ENCODE measurements at regions not wholly inside any gene's neighbourhood (a gene's known extent, or its start where the extent isn't known, plus 50 kb on each side); places are given as distances from the start of the nearest gene placed in this dataset.

DNA sequence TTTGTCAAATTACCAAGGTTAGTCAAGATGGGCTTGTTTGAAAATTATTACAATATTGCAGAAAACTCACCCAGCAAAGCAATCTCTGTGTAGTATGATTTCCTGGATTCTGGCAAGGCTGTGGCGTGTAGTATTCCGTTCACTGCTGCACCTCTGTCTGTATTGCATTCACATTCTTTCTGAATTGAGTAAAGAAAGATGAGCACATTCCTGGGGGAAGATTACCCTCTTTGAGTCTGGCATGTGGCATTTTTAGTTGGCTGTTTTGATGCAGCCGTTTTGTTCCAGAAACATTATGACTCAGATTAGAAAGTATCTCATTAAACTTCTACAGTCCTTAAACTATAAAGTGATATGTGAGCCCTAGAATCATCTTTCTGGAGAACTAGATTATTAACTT is 197.7 kb downstream of the TENT4A start:
- DNase-seq (ENCODE audit: insufficient read length, low spot score) (no peak), FAIRE-seq (no peak)

GRCh38 chr5:6914347-6914746 is 201.1 kb downstream of the TENT4A start:
- DNase-seq (ENCODE audit: insufficient read length, low spot score) (no peak), FAIRE-seq (no peak)

- FAIRE-seq (no peak), DNase-seq (ENCODE audit: insufficient read length, low spot score) (no peak)
Observed at GRCh38 chr5:6915574-6915973, 202.3 kb downstream of the TENT4A start.

DNA sequence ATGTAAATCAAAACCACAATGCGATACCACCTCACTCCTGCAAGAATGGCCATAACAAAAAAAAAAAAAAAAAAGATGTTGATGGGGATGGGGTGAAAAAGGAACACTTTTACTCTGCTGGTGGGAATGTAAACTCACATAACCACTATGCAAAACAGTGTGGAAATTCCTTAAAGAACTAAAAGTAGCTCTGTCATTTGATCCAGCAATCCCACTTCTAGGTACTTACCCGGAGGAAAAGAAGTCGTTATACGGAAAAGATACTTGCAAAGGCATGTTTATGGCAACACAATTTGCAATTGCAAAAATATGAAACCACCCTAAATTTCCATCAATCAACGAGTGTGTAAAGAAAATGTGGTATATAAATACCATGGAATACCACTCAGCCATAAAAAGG is 205.0 kb downstream of the TENT4A start:
- DNase-seq (ENCODE audit: insufficient read length, low spot score), result no peak
- FAIRE-seq, result no peak

- no peak for FAIRE-seq
- no peak for DNase-seq (ENCODE audit: insufficient read length, low spot score)
Observed at GRCh38 chr5:6920628-6921256, 207.5 kb downstream of the TENT4A start.

GRCh38 chr5:6926491-6927038 is 213.3 kb downstream of the TENT4A start:
- no peak for FAIRE-seq
- DNase-seq (ENCODE audit: insufficient read length, low spot score), result no peak

DNA sequence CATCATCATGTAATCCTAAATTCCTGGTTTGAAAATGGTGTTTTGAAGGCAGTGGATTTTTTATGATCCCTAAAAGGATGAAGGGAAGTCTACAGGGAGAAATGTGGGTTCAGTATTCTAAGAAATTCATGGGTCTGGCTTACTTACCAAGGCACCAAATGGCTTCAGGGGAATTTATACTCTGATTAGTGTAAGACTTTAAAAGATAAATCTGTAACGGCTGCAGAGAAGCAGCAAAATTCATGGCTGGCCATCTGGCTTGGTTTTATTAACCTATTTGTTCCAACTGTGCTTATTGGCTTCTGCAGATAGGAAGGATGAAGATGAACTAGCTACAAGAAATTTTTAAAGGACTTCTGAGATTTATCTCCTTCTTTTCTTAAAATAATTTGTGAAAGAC is 222.8 kb downstream of the TENT4A start:
- FAIRE-seq, result no peak
- no peak for DNase-seq (ENCODE audit: insufficient read length, low spot score)

- FAIRE-seq, result no peak
- DNase-seq (ENCODE audit: insufficient read length, low spot score), result no peak
Observed at GRCh38 chr5:6937677-6938076, 224.4 kb downstream of the TENT4A start.

DNA sequence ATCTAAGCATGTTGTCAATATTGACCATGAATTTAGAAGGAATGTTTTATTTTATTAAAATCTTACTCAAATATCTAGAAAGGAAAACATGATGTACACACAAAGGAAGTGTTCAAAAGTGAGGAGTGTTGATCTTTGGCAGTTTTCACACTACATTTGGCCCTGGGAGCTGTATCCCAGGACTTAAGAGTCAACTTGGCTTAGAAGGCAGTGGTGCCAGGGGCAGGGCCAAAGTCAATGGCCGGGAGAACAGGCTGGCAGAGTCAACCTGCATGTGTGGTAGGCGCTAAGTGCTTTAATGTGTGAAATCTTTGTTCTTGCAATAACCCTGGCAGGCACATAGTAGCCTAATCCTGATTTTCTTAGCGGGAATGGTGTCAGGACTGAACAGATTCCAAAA is 228.4 kb downstream of the TENT4A start:
- no peak for DNase-seq (ENCODE audit: insufficient read length, low spot score)
- FAIRE-seq, result no peak

GRCh38 chr5:6943197-6944112 is 230.2 kb downstream of the TENT4A start:
- FAIRE-seq, result no peak
- no peak for DNase-seq (ENCODE audit: insufficient read length, low spot score)

- no peak for DNase-seq (ENCODE audit: insufficient read length, low spot score)
- FAIRE-seq, result no peak
Observed at GRCh38 chr5:6948562-6948961, 235.3 kb downstream of the TENT4A start.

GRCh38 chr5:6949230-6949629 is 236.0 kb downstream of the TENT4A start:
- FAIRE-seq, result no peak
- no peak for DNase-seq (ENCODE audit: insufficient read length, low spot score)

DNA sequence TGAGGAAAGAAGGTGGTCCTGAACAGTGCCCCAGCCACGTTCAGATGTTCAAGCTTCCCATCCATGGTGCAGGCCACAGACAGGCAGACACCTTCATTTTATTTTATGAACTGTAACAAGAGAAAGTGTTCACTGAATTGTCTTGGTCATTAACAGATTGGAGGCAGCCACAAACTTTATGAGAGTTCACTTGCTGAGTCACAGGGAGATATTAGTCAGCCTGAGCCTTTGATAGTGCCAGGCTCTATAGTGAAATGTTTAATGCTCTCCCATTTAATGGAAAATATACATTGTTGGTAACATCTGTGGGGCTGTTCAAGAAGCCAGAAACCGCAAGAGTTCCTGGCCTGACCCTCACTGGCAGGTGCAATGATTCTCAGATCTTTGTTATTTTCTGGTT is 237.0 kb downstream of the TENT4A start:
- DNase-seq (ENCODE audit: insufficient read length, low spot score) (no peak), FAIRE-seq (no peak)

- FAIRE-seq, result no peak
Observed at GRCh38 chr5:6950860-6951259, 237.6 kb downstream of the TENT4A start.

GRCh38 chr5:6961123-6961522 is 247.9 kb downstream of the TENT4A start:
- FAIRE-seq (peak; percentile 83), DNase-seq (ENCODE audit: insufficient read length, low spot score) (no peak)

More at GRCh38 chr5:6950860-6951259, 237.6 kb downstream of the TENT4A start:
- no peak for DNase-seq (ENCODE audit: insufficient read length, low spot score)

DNA sequence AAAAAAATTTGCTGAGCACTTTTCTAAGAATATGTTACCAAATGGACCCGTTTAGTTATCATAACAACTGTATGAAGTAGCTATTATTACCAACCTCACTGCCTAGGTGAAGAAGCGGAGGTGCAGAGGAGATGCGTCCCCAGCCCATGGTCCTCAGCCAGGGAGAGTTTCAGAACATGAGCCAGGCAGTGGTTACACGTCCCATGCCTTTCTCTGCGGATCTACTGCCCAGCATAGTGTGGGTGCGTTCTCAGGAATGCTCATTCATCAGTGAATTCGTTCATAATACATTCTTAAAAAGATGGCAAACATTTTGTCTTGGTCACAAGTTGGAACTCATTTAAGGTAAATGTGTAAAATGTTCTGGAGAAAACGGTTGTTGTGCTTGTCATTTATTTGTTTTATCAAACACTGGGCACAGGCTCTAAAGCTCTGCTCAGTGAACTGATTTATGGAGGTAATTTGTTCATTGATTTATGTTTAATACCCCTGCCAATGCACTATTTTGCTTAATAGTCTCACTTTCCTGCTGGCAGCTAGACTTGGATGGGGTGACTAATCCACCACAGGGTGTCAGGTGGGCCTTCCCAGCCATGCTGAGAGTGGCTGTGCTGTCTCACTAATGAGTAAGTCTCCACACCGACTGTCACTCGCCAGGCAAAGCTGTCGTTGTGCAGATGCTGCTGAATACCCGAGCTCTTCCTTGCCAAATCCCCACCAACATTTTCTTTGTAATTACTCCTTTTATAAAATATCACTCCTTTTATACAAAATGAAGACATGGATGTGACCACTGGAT is 248.8 kb downstream of the TENT4A start:
- peak; percentile 16 for FAIRE-seq

GRCh38 chr5:6976971-6977370 is 263.7 kb downstream of the TENT4A start:
- DNase-seq (ENCODE audit: insufficient read length, low spot score) (no peak), FAIRE-seq (no peak)

More for the DNA sequence above, 248.8 kb downstream of the TENT4A start:
- no peak for DNase-seq (ENCODE audit: insufficient read length, low spot score)

DNA sequence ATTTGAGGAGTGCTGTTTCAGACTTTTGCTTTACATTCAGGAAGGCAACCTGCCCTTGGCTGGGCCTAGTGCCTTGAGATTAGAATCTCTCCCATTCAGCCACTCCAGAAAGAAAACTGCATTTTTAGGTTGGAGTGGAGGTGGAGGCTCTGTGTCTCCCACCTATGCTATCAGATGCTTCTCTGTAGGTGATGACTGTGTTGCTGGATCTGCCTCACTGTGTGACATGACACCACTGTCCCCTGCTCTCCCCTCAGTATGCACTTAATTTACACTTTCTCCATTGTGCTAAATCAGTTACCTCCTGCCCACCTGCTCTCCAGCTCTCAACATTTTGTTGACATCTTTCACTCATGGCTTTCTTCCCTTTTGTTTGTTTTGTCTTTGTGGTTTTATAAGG is 265.8 kb downstream of the TENT4A start:
- DNase-seq (ENCODE audit: insufficient read length, low spot score), result no peak
- FAIRE-seq, result peak; percentile 9

GRCh38 chr5:6989230-6989629 is 276.0 kb downstream of the TENT4A start:
- FAIRE-seq (no peak), DNase-seq (ENCODE audit: insufficient read length, low spot score) (no peak)

- FAIRE-seq (no peak), DNase-seq (ENCODE audit: insufficient read length, low spot score) (no peak)
Observed at GRCh38 chr5:6994097-6994496, 280.9 kb downstream of the TENT4A start.

DNA sequence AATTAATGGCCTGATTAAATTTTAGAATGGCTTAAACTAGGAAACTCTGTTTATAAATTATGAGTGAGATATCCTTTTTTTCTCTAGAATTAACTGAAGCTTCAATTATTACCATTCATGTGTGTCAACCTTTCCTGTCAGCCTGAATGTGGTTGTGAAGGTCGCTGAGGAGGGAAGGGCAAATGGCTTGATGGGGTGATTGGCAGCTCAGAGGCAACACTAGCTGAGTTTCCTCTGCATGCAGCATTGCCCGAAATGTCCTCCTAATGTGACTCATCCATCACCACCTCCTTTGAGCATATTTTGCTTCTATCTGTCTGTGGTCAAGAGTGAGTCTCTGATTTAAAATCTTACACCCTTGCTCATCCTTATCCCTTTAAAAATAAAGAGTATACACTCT is 281.9 kb downstream of the TENT4A start:
- peak; percentile 20 for FAIRE-seq
- no peak for DNase-seq (ENCODE audit: insufficient read length, low spot score)

Data from HTR-8/SVneo (cell line).